Vagina (tissue), 2 donors: ENCODE measurements at regions not wholly inside any gene's neighbourhood (a gene's known extent, or its start where the extent isn't known, plus 50 kb on each side); places are given as distances from the start of the nearest gene placed in this dataset.

ENCODE experiments used
- POLR2A ChIP-seq, 2 donors: fragments of 450-650 bp; IDR thresholded peaks; one replicate each; pipeline ENCODE4 v1.6.1; 2017; ENCODE audit warnings: antibody characterized with exemption in 2 of 2, mild to moderate bottlenecking in 2 of 2, moderate library complexity in 2 of 2
- POLR2AphosphoS5 ChIP-seq, 2 donors: sonication (generic); formaldehyde crosslinking; IDR thresholded peaks; one replicate each; pipeline ENCODE4 v1.9.0; 2017; ENCODE audit warnings: antibody characterized with exemption in 2 of 2, mild to moderate bottlenecking in 2 of 2, low read depth in 1 of 2; ENCODE audit not compliant: insufficient read depth in 1 of 2
- TF ChIP-seq, protein P1 (sequence below), 3 experiments: fragments of 450-650 bp in 2 of 3; fragments of 200-600 bp in 1 of 3; sonication (generic) in 1 of 3; IDR thresholded peaks; one replicate each; pipeline ENCODE4 v1.5.1; 2017 to 2019; ENCODE audit warnings: antibody characterized with exemption in 3 of 3, mild to moderate bottlenecking in 2 of 3, moderate library complexity in 2 of 3

DNA sequence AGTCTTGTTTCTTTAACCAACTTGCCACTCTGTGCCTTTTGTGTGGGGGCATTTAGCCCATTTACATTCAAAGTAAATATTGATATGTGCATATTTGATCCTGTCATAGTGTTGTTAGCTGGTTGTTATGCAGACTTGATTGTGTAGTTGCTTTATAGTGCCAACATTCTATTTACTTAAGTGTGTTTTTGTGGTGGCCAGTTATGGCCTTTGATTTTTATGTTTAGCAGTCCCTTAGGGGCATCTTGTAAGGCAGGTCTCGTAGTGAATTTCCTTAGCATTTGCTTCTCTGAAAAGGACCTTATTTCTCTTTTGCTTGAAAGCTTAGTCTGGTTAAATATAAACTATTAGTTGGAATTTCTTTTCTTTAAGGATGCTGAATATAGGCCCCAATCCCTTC lies 282.8 kb upstream of the NECTIN3 start:
- TF ChIP-seq, protein P1, sequence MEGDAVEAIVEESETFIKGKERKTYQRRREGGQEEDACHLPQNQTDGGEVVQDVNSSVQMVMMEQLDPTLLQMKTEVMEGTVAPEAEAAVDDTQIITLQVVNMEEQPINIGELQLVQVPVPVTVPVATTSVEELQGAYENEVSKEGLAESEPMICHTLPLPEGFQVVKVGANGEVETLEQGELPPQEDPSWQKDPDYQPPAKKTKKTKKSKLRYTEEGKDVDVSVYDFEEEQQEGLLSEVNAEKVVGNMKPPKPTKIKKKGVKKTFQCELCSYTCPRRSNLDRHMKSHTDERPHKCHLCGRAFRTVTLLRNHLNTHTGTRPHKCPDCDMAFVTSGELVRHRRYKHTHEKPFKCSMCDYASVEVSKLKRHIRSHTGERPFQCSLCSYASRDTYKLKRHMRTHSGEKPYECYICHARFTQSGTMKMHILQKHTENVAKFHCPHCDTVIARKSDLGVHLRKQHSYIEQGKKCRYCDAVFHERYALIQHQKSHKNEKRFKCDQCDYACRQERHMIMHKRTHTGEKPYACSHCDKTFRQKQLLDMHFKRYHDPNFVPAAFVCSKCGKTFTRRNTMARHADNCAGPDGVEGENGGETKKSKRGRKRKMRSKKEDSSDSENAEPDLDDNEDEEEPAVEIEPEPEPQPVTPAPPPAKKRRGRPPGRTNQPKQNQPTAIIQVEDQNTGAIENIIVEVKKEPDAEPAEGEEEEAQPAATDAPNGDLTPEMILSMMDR (IDR thresholded peaks at IDR 0.05), result no peak
- TF ChIP-seq POLR2A (IDR thresholded peaks at IDR 0.05), result no peak
- TF ChIP-seq POLR2AphosphoS5 (IDR thresholded peaks at IDR 0.05; ENCODE audit: insufficient read depth in 1 of 2, low read depth in 1 of 2), result no peak
